Caco-2 (cell line): ENCODE measurements at regions not wholly inside any gene's neighbourhood (a gene's known extent, or its start where the extent isn't known, plus 50 kb on each side); places are given as distances from the start of the nearest gene placed in this dataset.

Source experiments
- BruUV-seq: library from RNA; stranded (reverse); fragments of 400-500 nt; replicated peaks from 2 replicates; lab custom pipeline; 2021; lab: Mats Ljungman, UMichigan
- CTCF ChIA-PET: fragments of 300-600 bp; sonication (Branson Sonifier 250); formaldehyde crosslinking; loops from one replicate; lab custom pipeline; 2022; ENCODE audit warnings: antibody characterized with exemption; lab: Charles Lee
- POLR2A ChIA-PET: fragments of 300-600 bp; sonication (Branson Sonifier 250); formaldehyde crosslinking; loops from one replicate; lab custom pipeline; 2022; ENCODE audit warnings: antibody characterized with exemption; lab: Charles Lee
- DNase-seq, 2 experiments: peaks; one replicate each; pipeline versions ENCODE4 v3.0.0 to v3.0.0-alpha.2; 2020 to 2022
- H3K27me3 ChIP-seq: replicated peaks from 2 replicates; pipeline ENCODE4 v1.6.0; 2011; ENCODE audit warnings: low read length; ENCODE audit not compliant: control insufficient read depth, insufficient read depth
- H3K36me3 ChIP-seq: 2 replicates; pipeline ENCODE4 v1.5.1; 2011; ENCODE audit warnings: low read length; ENCODE audit not compliant: control insufficient read depth, insufficient read depth
- H3K4me1 ChIP-seq: fragments of 250-450 bp; sonication (Bioruptor Pico); 2 replicates; pipeline ENCODE4 v1.5.1; 2020; ENCODE audit warnings: mild to moderate bottlenecking
- H3K4me3 ChIP-seq: 2 replicates; pipeline ENCODE4 v1.5.1; 2011; ENCODE audit warnings: low read depth, mild to moderate bottlenecking, control low read depth, low read length
- H3K9me3 ChIP-seq: fragments of 250-450 bp; sonication (Bioruptor Pico); 2 replicates; pipeline ENCODE4 v1.5.1; 2020; ENCODE audit warnings: mild to moderate bottlenecking, moderate library complexity
- H3K27ac Mint-ChIP-seq: one replicate; pipeline ENCODE4 v1.8.0; 2022; ENCODE audit warnings: mixed read lengths; ENCODE audit not compliant: unreplicated experiment
- H3K27me3 Mint-ChIP-seq: one replicate; pipeline ENCODE4 v1.8.0; 2022; ENCODE audit warnings: mixed read lengths; ENCODE audit not compliant: insufficient read depth, unreplicated experiment
- H3K36me3 Mint-ChIP-seq: one replicate; pipeline ENCODE4 v1.8.0; 2022; ENCODE audit warnings: mild to moderate bottlenecking, mixed read lengths; ENCODE audit not compliant: insufficient read depth, unreplicated experiment
- H3K4me1 Mint-ChIP-seq: one replicate; pipeline ENCODE4 v1.8.0; 2022; ENCODE audit warnings: low read depth, mixed read lengths; ENCODE audit not compliant: unreplicated experiment
- H3K4me3 Mint-ChIP-seq: one replicate; pipeline ENCODE4 v1.8.0; 2022; ENCODE audit warnings: mild to moderate bottlenecking, moderate library complexity, mixed read lengths; ENCODE audit not compliant: unreplicated experiment
- H3K9me3 Mint-ChIP-seq: one replicate; pipeline ENCODE4 v1.8.0; 2022; ENCODE audit warnings: mixed read lengths; ENCODE audit not compliant: unreplicated experiment
- intact Hi-C: fragments of 100-400 bp; cut with micrococcal nuclease; formaldehyde crosslinking; loops from one replicate; pipeline ENCODE4 v1.10.0; 2022; ENCODE audit not compliant: unreplicated experiment
- TF ChIP-seq, protein P1 (sequence below), 2 experiments: fragments of 200-600 bp in 1 of 2; IDR thresholded peaks; 1 replicate in 1 of 2; 2 replicates in 1 of 2; pipeline versions ENCODE4 v1.5.1 to v1.8.0; 2011 to 2022; ENCODE audit warnings: antibody characterized with exemption in 1 of 2, control low read depth in 1 of 2, inconsistent platforms in 1 of 2, low read depth in 1 of 2, low read length in 1 of 2, mild to moderate bottlenecking in 1 of 2, moderate library complexity in 1 of 2; ENCODE audit not compliant: insufficient read depth in 1 of 2, severe bottlenecking in 1 of 2, unreplicated experiment in 1 of 2

- BruUV-seq, result no TSS peak
- Mint-ChIP-seq H3K27me3 (peaks cover 5% of the 10 kb centered on the region), H3K36me3 (no peaks in the 10 kb centered on the region), H3K9me3 (no peaks in the 10 kb centered on the region), H3K4me3 (no peak overlapping the region), H3K4me1 (peaks cover 7% of the 10 kb centered on the region), H3K27ac (no peak overlapping the region)
- no peaks in the 10 kb centered on the region for H3K36me3 ChIP-seq
- intact Hi-C loops, result loop anchor here (1.0 kb wide), 1 partner anchor 132 kb away; no protein-coding TSS in a partner anchor
- no peak for DNase-seq
- TF ChIP-seq, protein P1, sequence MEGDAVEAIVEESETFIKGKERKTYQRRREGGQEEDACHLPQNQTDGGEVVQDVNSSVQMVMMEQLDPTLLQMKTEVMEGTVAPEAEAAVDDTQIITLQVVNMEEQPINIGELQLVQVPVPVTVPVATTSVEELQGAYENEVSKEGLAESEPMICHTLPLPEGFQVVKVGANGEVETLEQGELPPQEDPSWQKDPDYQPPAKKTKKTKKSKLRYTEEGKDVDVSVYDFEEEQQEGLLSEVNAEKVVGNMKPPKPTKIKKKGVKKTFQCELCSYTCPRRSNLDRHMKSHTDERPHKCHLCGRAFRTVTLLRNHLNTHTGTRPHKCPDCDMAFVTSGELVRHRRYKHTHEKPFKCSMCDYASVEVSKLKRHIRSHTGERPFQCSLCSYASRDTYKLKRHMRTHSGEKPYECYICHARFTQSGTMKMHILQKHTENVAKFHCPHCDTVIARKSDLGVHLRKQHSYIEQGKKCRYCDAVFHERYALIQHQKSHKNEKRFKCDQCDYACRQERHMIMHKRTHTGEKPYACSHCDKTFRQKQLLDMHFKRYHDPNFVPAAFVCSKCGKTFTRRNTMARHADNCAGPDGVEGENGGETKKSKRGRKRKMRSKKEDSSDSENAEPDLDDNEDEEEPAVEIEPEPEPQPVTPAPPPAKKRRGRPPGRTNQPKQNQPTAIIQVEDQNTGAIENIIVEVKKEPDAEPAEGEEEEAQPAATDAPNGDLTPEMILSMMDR (IDR thresholded peaks at IDR 0.05; ENCODE audit: insufficient read depth in 1 of 2, low read depth in 1 of 2, low read length in 1 of 2, severe bottlenecking in 1 of 2, unreplicated experiment in 1 of 2), result no peak
- H3K4me3 ChIP-seq, result no peak overlapping the region
- peaks cover 8% of the 10 kb centered on the region for H3K4me1 ChIP-seq
- POLR2A ChIA-PET, result no interaction called here
- H3K27me3 ChIP-seq, result no peaks in the 10 kb centered on the region
- CTCF ChIA-PET, result no interaction called here
- no peaks in the 10 kb centered on the region for H3K9me3 ChIP-seq
These were observed 272.5 kb downstream of the NEBL start for GRCh38 chr10:20624642-20625041.

DNA sequence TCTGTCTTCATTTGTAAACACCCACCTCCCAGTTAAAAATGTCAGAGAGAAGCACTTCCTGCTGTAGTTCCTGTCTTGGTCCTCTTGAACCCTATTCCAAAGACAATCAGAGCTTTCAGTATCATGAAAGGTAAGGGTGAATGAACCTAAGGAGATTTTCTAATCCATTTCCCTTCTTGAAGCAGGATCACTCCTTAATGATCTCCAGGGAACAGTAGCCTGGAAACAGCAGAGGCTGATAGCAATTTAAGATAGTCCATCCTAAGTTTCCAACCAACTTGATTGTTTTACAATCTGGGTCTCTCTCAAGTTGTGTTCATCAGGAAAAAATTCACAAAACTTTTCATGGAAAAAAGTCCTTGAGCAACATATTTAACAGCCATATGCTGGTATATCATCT is 273.6 kb downstream of the NEBL start:
- H3K27me3 ChIP-seq, result no peaks in the 10 kb centered on the region
- peaks cover 5% of the 10 kb centered on the region for H3K27me3 Mint-ChIP-seq
- H3K27ac Mint-ChIP-seq, result no peak overlapping the region
- no peaks in the 10 kb centered on the region for H3K36me3 ChIP-seq
- H3K9me3 Mint-ChIP-seq, result no peaks in the 10 kb centered on the region
- no peak overlapping the region for H3K4me3 Mint-ChIP-seq
- intact Hi-C loops, result no loop called here
- H3K9me3 ChIP-seq, result no peaks in the 10 kb centered on the region
- DNase-seq, result no peak
- no TSS peak for BruUV-seq
- no peak overlapping the region for H3K4me3 ChIP-seq
- ChIA-PET CTCF (no interaction called here), POLR2A (interaction anchor here (0.6 kb wide), 1 partner anchor 1966 kb away, joined by 5 read pairs; no protein-coding TSS in a partner anchor)
- H3K4me1 ChIP-seq, result peaks cover 8% of the 10 kb centered on the region
- H3K4me1 Mint-ChIP-seq, result peaks cover 7% of the 10 kb centered on the region
- H3K36me3 Mint-ChIP-seq, result no peaks in the 10 kb centered on the region
- TF ChIP-seq, protein P1 (IDR thresholded peaks at IDR 0.05; ENCODE audit: insufficient read depth in 1 of 2, low read depth in 1 of 2, low read length in 1 of 2, severe bottlenecking in 1 of 2, unreplicated experiment in 1 of 2), result no peak

DNA sequence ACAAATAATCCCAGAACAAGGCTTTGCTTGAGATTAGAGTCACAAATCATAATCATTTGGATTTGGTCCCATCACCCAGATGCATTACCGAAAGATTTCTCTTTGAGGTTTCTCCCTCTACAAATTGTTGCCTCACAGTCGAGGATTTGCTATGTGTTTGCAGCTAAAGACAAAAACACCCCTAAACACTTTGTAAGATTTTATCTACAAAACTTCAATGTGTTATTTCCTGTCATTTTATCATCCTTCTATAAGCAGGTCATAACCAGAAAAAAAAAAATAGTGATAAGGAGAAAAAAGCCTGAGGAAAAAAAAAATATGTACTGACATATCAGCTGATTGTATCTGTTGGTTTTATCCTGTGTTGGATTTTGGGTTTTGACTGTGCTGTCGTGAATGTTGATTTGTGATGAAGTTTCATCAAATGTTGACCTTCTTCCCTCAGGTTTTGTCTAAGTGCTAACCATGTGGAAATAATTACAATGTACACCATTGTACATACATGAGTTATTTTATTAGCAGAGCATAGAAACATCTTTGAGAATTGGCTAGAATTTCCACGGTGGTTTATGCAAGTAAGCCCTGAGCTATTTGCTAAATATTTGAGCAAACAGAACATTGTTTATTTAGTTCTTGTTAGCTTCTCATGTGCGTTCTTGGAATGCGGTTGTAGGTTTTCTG is 274.4 kb downstream of the NEBL start:
- Histone ChIP-seq H3K9me3 (no peaks in the 10 kb centered on the region), H3K4me3 (no peak overlapping the region), H3K27me3 (no peaks in the 10 kb centered on the region), H3K36me3 (no peaks in the 10 kb centered on the region), H3K4me1 (peaks cover 8% of the 10 kb centered on the region)
- no peaks in the 10 kb centered on the region for H3K36me3 Mint-ChIP-seq
- H3K27me3 Mint-ChIP-seq, result peaks cover 3% of the 10 kb centered on the region
- no TSS peak for BruUV-seq
- ChIA-PET CTCF (no interaction called here), POLR2A (interaction anchor here (0.6 kb wide), 1 partner anchor 1965 kb away, joined by 5 read pairs; no protein-coding TSS in a partner anchor)
- no peaks in the 10 kb centered on the region for H3K9me3 Mint-ChIP-seq
- intact Hi-C loops, result no loop called here
- H3K27ac Mint-ChIP-seq, result no peak overlapping the region
- no peak overlapping the region for H3K4me3 Mint-ChIP-seq
- peak in 1 of 2 experiments; percentile 38 for DNase-seq
- TF ChIP-seq, protein P1 (IDR thresholded peaks at IDR 0.05; ENCODE audit: insufficient read depth in 1 of 2, low read depth in 1 of 2, low read length in 1 of 2, severe bottlenecking in 1 of 2, unreplicated experiment in 1 of 2), result no peak
- H3K4me1 Mint-ChIP-seq, result peaks cover 7% of the 10 kb centered on the region
